ENCODE measurements at regions not wholly inside any gene's neighbourhood (a gene's known extent, or its start where the extent isn't known, plus 50 kb on each side); places are given as distances from the start of the nearest gene placed in this dataset.

DNA sequence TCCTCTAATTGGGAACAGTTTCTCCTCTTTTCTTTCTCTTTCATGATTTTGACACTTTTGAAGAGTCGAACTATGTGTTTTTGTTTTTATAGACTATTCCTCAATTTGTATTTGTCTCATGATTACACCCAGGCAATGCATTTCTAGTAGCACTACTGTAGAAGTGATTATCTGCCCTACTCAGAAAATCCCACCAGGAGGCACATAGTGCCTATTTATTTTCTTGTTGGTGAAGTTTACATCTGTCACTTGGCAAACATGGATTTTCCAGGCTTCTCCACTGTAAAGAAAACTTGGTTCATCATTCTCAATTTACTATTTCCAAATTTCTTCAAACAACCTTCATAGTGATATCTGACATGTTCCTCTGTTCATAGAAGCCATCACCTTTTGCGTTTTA, 893.9 kb downstream of the CCSER2 start:
- WGBS (ENCODE audit: extremely low coverage, insufficient coverage, insufficient read length) = no CpG with 5 or more reads among the region's 2 CpGs

GRCh38 chr10:85224366-85224940, 896.1 kb downstream of the CCSER2 start:
- Histone ChIP-seq H2BK12ac (ENCODE audit: low read length) (no peak overlapping the region), H4K12ac (ENCODE audit: low read depth, low read length) (no peak overlapping the region), H4K91ac (ENCODE audit: low read depth, low read length) (no peak overlapping the region), H3K14ac (ENCODE audit: low read length) (no peak overlapping the region), H4K8ac (ENCODE audit: low read depth, low read length) (no peak overlapping the region), H3K4ac (ENCODE audit: low read depth, low read length) (no peak overlapping the region), H3K36me3 (ENCODE audit: control insufficient read depth in 1 of 2, insufficient read depth in 2 of 2, low read length in 2 of 2) (no peaks in the 10 kb centered on the region), H3K23ac (ENCODE audit: low read length) (no peak overlapping the region), H2AFZ (ENCODE audit: insufficient read depth, low read length, poor library complexity) (no peak overlapping the region), H2BK5ac (ENCODE audit: low read depth, low read length, poor library complexity) (no peak overlapping the region), H3K9ac (ENCODE audit: low read length) (no peak overlapping the region), H3K4me1 (ENCODE audit: control insufficient read depth in 1 of 2, insufficient read depth in 2 of 2, low read length in 2 of 2) (no peaks in the 10 kb centered on the region), H3K27me3 (ENCODE audit: insufficient read depth, low read length) (no peaks in the 10 kb centered on the region), H3K79me1 (ENCODE audit: low read length) (no peaks in the 10 kb centered on the region), H2BK120ac (ENCODE audit: insufficient read depth, low read length, poor library complexity) (no peak overlapping the region), H2AK5ac (ENCODE audit: low read length) (no peak overlapping the region), H3K18ac (ENCODE audit: low read length) (no peak overlapping the region), H3K27ac (ENCODE audit: low read depth, low read length) (no peak overlapping the region), H3K4me3 (ENCODE audit: low read depth, low read length) (no peak overlapping the region), H3K4me2 (ENCODE audit: low read length) (no peak overlapping the region), H3K9me3 (ENCODE audit: insufficient read depth, low read depth, low read length) (no peaks in the 10 kb centered on the region), H3K79me2 (ENCODE audit: control insufficient read depth, insufficient read depth, low read length, poor library complexity) (no peaks in the 10 kb centered on the region)
- WGBS (ENCODE audit: extremely low coverage, insufficient coverage, insufficient read length) = no CpG with 5 or more reads among the region's 6 CpGs
- DNase-seq = no peak

More for the DNA sequence above, 893.9 kb downstream of the CCSER2 start:
- Histone ChIP-seq H3K4me2 (ENCODE audit: low read length) (no peak overlapping the region), H3K4me1 (ENCODE audit: control insufficient read depth in 1 of 2, insufficient read depth in 2 of 2, low read length in 2 of 2) (no peaks in the 10 kb centered on the region), H3K27ac (ENCODE audit: low read depth, low read length) (no peak overlapping the region), H3K4me3 (ENCODE audit: low read depth, low read length) (no peak overlapping the region), H4K12ac (ENCODE audit: low read depth, low read length) (no peak overlapping the region), H3K14ac (ENCODE audit: low read length) (no peak overlapping the region), H4K8ac (ENCODE audit: low read depth, low read length) (no peak overlapping the region), H2AFZ (ENCODE audit: insufficient read depth, low read length, poor library complexity) (no peak overlapping the region), H3K9ac (ENCODE audit: low read length) (no peak overlapping the region), H2BK120ac (ENCODE audit: insufficient read depth, low read length, poor library complexity) (no peak overlapping the region), H3K36me3 (ENCODE audit: control insufficient read depth in 1 of 2, insufficient read depth in 2 of 2, low read length in 2 of 2) (no peaks in the 10 kb centered on the region), H2BK5ac (ENCODE audit: low read depth, low read length, poor library complexity) (no peak overlapping the region), H3K23ac (ENCODE audit: low read length) (no peak overlapping the region), H3K4ac (ENCODE audit: low read depth, low read length) (no peak overlapping the region), H2BK12ac (ENCODE audit: low read length) (no peak overlapping the region), H3K79me1 (ENCODE audit: low read length) (no peaks in the 10 kb centered on the region), H3K27me3 (ENCODE audit: insufficient read depth, low read length) (no peaks in the 10 kb centered on the region), H4K91ac (ENCODE audit: low read depth, low read length) (no peak overlapping the region), H3K18ac (ENCODE audit: low read length) (no peak overlapping the region), H2AK5ac (ENCODE audit: low read length) (no peak overlapping the region), H3K9me3 (ENCODE audit: insufficient read depth, low read depth, low read length) (no peaks in the 10 kb centered on the region), H3K79me2 (ENCODE audit: control insufficient read depth, insufficient read depth, low read length, poor library complexity) (no peaks in the 10 kb centered on the region)
- DNase-seq = no peak

DNA sequence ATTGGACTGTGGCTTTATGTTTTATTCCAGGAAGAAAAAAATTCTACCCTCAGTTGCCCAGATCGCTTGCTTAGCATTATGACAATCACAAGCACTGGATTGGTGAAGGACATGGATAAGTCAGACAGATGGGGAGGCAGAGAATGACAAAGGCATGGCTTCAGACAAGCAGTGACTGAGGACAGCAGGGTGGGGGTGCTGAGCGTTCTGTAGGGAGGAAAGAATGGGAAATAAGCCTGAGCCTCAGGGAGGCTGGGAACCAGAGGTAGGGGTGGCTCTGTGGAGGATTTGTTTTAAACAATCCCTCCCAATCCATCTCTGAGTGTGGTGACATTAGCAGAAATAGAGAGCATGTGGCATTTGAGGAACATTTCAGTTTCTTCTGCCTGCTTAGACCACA, 896.9 kb downstream of the CCSER2 start:
- Histone ChIP-seq H2AFZ (ENCODE audit: insufficient read depth, low read length, poor library complexity) (no peak overlapping the region), H3K4me1 (ENCODE audit: control insufficient read depth in 1 of 2, insufficient read depth in 2 of 2, low read length in 2 of 2) (no peaks in the 10 kb centered on the region)

DNA sequence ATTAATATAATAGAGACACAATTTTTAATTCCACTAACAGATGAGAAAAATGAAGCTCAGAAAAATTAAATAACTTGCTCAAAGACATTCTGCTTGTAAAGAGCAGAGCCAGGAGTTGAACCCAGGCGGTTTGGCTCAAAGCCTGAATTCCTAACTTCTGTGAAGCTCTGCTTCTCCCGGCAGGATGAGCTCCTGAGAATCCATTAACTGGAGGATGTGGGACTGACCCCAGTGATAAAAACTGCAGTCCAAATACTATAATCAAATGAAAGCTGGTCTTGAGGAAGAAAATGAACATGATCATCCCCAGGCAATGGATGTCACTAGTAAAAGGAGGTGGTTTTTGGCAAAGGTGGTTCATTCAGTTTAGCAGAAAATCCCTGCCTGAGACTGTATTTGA, 898.2 kb downstream of the CCSER2 start:
- no peaks in the 10 kb centered on the region for H3K36me3 ChIP-seq (ENCODE audit: control insufficient read depth in 1 of 2, insufficient read depth in 2 of 2, low read length in 2 of 2)
- H2BK12ac ChIP-seq (ENCODE audit: low read length) = no peak overlapping the region
- H4K8ac ChIP-seq (ENCODE audit: low read depth, low read length) = no peak overlapping the region
- H3K4me1 ChIP-seq (ENCODE audit: control insufficient read depth in 1 of 2, insufficient read depth in 2 of 2, low read length in 2 of 2) = no peaks in the 10 kb centered on the region
- H3K18ac ChIP-seq (ENCODE audit: low read length) = no peak overlapping the region
- H3K4me2 ChIP-seq (ENCODE audit: low read length) = no peak overlapping the region
- H3K4ac ChIP-seq (ENCODE audit: low read depth, low read length) = no peak overlapping the region
- H3K27ac ChIP-seq (ENCODE audit: low read depth, low read length) = no peak overlapping the region
- no peak overlapping the region for H2BK5ac ChIP-seq (ENCODE audit: low read depth, low read length, poor library complexity)
- H3K9me3 ChIP-seq (ENCODE audit: insufficient read depth, low read depth, low read length) = no peaks in the 10 kb centered on the region
- H3K79me1 ChIP-seq (ENCODE audit: low read length) = no peaks in the 10 kb centered on the region
- no peaks in the 10 kb centered on the region for H3K27me3 ChIP-seq (ENCODE audit: insufficient read depth, low read length)
- H2BK120ac ChIP-seq (ENCODE audit: insufficient read depth, low read length, poor library complexity) = no peak overlapping the region
- H4K12ac ChIP-seq (ENCODE audit: low read depth, low read length) = no peak overlapping the region
- no peak overlapping the region for H2AFZ ChIP-seq (ENCODE audit: insufficient read depth, low read length, poor library complexity)
- H3K4me3 ChIP-seq (ENCODE audit: low read depth, low read length) = no peak overlapping the region
- no peak overlapping the region for H4K91ac ChIP-seq (ENCODE audit: low read depth, low read length)
- H3K9ac ChIP-seq (ENCODE audit: low read length) = no peak overlapping the region
- no peaks in the 10 kb centered on the region for H3K79me2 ChIP-seq (ENCODE audit: control insufficient read depth, insufficient read depth, low read length, poor library complexity)
- H3K23ac ChIP-seq (ENCODE audit: low read length) = no peak overlapping the region
- H3K14ac ChIP-seq (ENCODE audit: low read length) = no peak overlapping the region
- no CpG with 5 or more reads among the region's 2 CpGs for WGBS (ENCODE audit: extremely low coverage, insufficient coverage, insufficient read length)
- H2AK5ac ChIP-seq (ENCODE audit: low read length) = no peak overlapping the region
- no peak for DNase-seq

More for the DNA sequence above, 896.9 kb downstream of the CCSER2 start:
- Histone ChIP-seq H3K9me3 (ENCODE audit: insufficient read depth, low read depth, low read length) (no peaks in the 10 kb centered on the region), H2AK5ac (ENCODE audit: low read length) (no peak overlapping the region), H4K91ac (ENCODE audit: low read depth, low read length) (no peak overlapping the region), H3K27ac (ENCODE audit: low read depth, low read length) (no peak overlapping the region), H3K79me1 (ENCODE audit: low read length) (no peaks in the 10 kb centered on the region), H3K4me3 (ENCODE audit: low read depth, low read length) (no peak overlapping the region), H3K79me2 (ENCODE audit: control insufficient read depth, insufficient read depth, low read length, poor library complexity) (no peaks in the 10 kb centered on the region), H3K4ac (ENCODE audit: low read depth, low read length) (no peak overlapping the region), H4K12ac (ENCODE audit: low read depth, low read length) (no peak overlapping the region), H2BK12ac (ENCODE audit: low read length) (no peak overlapping the region), H2BK5ac (ENCODE audit: low read depth, low read length, poor library complexity) (no peak overlapping the region), H3K36me3 (ENCODE audit: control insufficient read depth in 1 of 2, insufficient read depth in 2 of 2, low read length in 2 of 2) (no peaks in the 10 kb centered on the region), H3K14ac (ENCODE audit: low read length) (no peak overlapping the region), H4K8ac (ENCODE audit: low read depth, low read length) (no peak overlapping the region), H3K18ac (ENCODE audit: low read length) (no peak overlapping the region), H3K23ac (ENCODE audit: low read length) (no peak overlapping the region), H3K27me3 (ENCODE audit: insufficient read depth, low read length) (no peaks in the 10 kb centered on the region), H3K9ac (ENCODE audit: low read length) (no peak overlapping the region), H3K4me2 (ENCODE audit: low read length) (no peak overlapping the region), H2BK120ac (ENCODE audit: insufficient read depth, low read length, poor library complexity) (no peak overlapping the region)
- WGBS (ENCODE audit: extremely low coverage, insufficient coverage, insufficient read length) = no CpG with 5 or more reads among the region's 2 CpGs
- no peak for DNase-seq
